HG02938 (cell line): ENCODE measurements at regions not wholly inside any gene's neighbourhood (a gene's known extent, or its start where the extent isn't known, plus 50 kb on each side); places are given as distances from the start of the nearest gene placed in this dataset.
"Not testable (repeated sequence)": the region's sequence is repeated elsewhere in the genome, so short reads cannot be mapped to it uniquely, and the experiment has no call there.

ENCODE experiments used
- ATAC-seq: cut with Tn5 transposase; IDR thresholded peaks from one replicate; pipeline ENCODE4 v1.9.1; 2021; ENCODE audit warnings: mild to moderate bottlenecking, moderate library complexity; ENCODE audit not compliant: unreplicated experiment

DNA sequence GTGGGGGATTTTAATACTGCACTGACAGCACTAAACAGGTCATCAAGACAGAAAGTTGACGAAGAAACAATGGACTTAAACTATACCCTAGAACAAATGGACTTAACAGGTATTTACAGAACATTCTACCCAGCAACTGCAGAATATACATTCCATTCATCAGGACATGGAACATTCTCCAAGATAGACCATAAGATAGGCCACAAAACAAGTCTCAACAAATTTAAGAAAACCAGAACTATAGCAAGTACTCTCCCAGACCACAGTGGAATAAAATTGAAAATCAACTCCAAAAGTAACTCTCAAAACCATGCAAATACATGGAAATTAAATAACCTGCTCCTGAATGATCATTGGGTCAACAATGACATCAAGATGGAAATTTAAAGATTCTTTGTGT lies 218.3 kb downstream of the SYK start:
- ATAC-seq, result not testable (repeated sequence)

DNA sequence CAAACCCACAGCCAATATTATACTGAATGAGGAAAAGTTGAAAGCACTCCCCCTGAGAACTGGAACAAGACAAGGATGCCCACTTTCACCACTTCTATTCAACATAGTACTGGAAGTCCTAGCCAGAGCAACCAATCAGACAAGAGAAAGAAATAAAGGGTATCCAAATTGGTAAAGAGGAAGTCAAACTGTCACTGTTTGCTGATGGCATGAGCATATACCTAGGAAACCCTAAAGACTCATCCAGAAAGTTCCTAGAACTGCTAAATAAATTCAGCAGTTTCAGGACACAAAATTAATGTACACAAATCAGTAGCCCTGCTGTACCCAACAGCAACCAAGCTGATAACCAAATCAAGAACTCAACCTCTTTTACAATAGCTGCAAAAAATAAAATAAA lies 220.0 kb downstream of the SYK start:
- ATAC-seq, result not testable (repeated sequence)

GRCh38 chr9:91023741-91024140 lies 222.1 kb downstream of the SYK start:
- no peak for ATAC-seq

DNA sequence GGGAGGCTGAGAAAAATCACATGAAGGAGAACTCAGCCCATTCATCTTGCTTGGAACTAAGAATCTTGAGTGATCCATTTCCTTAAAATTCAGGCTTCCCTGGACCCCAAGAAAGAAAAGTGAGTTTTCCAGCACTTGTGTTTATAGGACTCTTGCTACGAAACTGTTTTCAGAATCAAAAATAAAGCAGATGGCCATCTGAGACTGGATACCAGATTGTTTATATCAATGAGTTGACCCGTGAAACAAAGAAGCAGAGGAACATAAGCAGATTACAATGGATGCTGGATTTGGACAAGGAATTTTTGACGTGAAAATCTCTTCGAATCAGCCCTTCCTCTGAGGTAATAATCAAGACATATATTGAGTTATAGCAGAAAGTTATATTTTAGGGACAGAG lies 223.2 kb downstream of the SYK start:
- ATAC-seq, result no peak

- no peak for ATAC-seq
Observed at GRCh38 chr9:91025856-91026255, 224.2 kb downstream of the SYK start.

DNA sequence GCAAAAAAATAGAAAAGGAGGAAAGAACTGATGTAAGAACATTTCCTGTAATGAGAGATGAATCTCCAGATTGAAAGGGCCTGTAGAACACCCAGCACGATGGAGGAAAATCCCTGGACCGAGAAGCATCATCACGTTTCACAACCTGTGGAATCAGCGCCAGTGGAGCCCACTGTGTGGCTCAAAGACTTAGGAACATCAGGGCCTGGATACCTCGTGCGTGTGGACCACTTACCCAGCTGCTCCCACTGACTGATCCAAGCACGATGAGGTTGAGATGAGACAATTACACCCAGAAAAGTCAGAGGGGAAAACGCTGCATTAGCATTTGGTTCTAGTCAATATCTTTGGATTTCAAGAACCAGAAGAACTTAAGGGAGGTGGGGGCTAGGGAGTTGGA lies 224.6 kb downstream of the SYK start:
- no peak for ATAC-seq

DNA sequence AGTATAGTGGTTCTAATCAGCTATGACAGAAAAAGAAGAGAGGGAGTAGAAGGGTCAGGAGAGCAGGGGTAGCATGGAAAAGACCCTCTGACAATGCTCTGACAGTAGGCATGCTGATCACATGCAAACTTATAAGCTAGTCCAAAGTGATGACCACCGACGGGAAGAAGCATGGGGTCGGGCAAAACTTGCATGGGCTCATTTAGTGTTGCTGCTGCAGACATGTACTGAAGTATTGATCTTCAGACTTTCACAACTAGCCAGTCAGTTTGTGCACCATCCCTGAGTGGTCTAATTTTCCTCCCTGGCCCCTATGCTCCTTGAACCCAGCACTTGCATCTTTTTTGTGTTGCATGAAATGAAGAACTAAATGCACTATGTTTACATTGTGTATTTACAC lies 225.4 kb downstream of the SYK start:
- ATAC-seq, result no peak

DNA sequence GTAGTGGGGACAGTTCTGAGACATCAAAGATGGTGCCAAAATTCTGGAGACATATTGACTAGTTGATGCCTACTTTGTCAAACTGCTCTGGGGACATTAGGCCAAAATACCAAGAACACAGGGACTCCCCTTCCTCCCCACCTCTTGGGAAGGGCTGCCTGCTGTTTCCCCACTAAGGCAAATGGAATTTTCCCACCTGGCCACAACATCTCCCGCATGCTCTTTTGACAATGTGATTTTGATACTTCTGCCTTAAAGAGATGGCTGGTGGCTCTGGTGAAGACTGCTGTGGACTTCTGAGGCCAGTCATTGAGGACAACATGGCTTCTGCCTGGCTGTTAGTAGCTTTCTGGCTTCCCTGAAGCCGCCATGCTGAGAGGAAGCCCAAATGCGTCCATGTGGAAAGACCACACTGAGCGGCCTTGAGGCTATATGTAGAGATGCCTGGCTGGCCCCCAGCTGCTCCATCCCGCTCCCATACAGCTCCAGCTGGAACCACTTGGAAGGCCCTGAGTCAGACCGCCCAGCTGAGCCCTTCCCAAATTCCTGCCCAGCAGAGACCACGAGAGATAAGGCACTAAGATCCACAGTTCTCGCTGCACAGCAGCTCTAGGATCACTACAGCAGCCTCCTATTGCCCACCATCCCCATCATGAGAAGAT lies 226.7 kb downstream of the SYK start:
- no peak for ATAC-seq

- no peak for ATAC-seq
Observed at GRCh38 chr9:91029650-91030361, 228.2 kb downstream of the SYK start.

GRCh38 chr9:91032121-91032531 lies 230.5 kb downstream of the SYK start:
- ATAC-seq, result no peak

DNA sequence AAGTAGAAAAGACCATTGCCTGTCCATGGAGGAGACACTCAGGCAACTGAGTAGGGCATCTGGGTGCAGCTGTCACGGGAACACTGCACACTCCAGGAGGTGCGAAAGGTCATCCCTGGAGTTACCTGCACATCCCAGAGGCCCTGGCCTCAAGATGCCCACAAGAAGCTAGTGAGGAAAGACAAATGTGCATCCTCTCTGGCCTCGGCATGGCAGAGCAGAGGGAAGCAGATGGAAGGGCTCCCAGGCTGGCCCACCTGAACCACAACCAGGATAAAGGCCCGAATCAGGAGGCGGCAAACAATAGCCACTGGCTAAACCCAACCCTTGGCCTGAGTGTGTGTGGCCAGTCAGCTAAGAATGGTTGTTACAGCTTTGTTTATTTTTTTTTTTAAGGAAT lies 231.7 kb downstream of the SYK start:
- no peak for ATAC-seq

DNA sequence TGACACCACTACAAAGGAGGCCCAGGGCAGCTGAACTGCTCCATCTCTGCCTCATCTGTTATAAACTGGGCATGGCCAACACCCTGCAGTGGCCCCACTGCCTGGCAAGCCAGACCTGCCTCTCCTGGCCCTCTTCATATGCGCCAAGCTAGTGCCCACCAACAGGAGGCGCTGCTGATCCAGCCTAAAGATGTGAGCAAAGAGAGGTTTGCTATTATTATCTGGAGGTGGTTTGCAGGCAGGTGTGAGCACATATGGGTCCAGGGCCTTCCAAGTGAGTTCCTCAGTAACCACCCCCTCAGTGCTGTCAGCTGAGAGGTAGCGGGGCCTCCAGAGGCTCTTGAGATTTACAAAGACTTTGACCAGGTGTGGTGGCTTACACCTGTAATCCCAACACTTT lies 232.2 kb downstream of the SYK start:
- no peak for ATAC-seq

GRCh38 chr9:91034521-91034920 lies 232.9 kb downstream of the SYK start:
- no peak for ATAC-seq

- no peak for ATAC-seq
Observed at GRCh38 chr9:91034976-91035824, 233.6 kb downstream of the SYK start.

DNA sequence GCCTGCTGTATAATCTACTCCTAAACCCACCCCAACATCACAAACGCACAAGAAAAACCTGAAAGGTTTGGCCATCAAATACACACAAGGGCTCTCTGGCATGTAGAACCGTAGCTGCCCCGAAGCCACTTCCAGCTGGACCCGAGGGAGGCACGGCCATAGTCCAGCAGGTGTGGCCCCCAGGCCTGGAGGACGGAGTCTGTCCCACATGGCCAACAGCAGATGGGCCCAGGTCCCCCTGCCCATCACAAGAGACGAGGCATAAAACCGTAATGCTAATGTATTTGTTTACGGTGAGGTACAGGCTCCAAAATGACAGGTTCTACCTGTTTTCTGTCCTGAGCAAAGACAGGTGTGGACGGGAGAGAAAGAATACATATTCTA lies 234.2 kb downstream of the SYK start:
- ATAC-seq, result no peak

GRCh38 chr9:91036356-91036755 lies 234.7 kb downstream of the SYK start:
- no peak for ATAC-seq

- ATAC-seq, result no peak
Observed at GRCh38 chr9:91036826-91037510, 235.3 kb downstream of the SYK start.

DNA sequence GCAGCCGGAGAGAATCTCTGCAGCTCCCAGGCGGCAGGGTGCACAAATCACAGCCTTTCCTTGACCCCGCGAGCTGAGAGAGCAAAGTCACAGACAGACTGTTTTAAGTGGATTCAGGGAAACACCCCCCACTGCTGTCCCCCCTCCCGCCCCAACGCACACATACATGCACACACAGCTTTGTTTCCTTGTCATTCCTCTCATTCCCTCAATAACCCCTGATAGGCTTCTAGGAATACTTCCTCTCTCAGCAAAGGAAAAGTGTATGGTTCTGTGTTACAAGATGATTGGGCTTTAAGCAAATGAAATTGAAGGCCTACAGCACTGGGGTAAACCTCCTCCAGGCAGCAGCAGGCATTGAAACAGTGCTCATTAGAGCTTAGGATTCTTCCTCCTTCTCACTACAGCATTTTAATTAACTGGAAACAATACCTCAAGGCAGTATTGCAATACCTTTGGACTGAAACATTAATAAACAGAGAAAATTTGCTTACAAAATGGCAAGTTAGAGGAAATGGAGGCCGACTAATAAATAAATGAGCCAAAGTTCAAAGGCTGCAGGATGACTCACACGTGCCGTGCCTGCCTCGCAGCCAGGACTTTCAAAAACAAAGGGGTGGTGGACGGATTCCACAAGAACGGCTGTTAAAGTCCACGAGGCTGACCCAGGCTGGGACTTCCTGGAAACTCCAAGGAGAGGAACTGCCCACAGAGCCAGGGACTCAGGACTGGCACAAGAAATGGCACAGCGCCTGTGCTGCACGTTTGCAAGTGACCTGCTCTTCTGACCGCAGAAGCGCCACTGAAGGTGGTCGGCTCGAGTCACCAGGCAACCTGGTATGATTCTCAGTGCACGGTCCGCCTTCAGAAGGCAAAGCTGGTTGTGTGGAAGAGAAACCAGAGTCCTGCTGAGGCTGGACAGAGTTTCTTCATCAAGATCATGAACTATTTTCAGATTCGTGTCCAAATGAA lies 236.2 kb downstream of the SYK start:
- no peak for ATAC-seq

GRCh38 chr9:91038483-91039124 lies 237.0 kb downstream of the SYK start:
- no peak for ATAC-seq
